ENCODE measurements at regions not wholly inside any gene's neighbourhood (a gene's known extent, or its start where the extent isn't known, plus 50 kb on each side); places are given as distances from the start of the nearest gene placed in this dataset.

GRCh38 chr2:217570394-217570793 is 432.4 kb downstream of the TNS1 start:
- TF ChIP-seq CTCF (IDR thresholded peaks at IDR 0.05) (no peak), EP300 (IDR thresholded peaks at IDR 0.05) (no peak), POLR2A (IDR thresholded peaks at IDR 0.05) (no peak)
